Endothelial cell (in vitro differentiated cells): ENCODE measurements at regions not wholly inside any gene's neighbourhood (a gene's known extent, or its start where the extent isn't known, plus 50 kb on each side); places are given as distances from the start of the nearest gene placed in this dataset.

Source experiments
- DNase-seq: peaks from one replicate; pipeline ENCODE4 v3.0.0; 2021; ENCODE audit warnings: low spot score
- H3K27ac Mint-ChIP-seq: one replicate; pipeline ENCODE4 v1.8.0; 2021; ENCODE audit warnings: mixed read lengths, inconsistent platforms; ENCODE audit not compliant: unreplicated experiment
- H3K27me3 Mint-ChIP-seq: one replicate; pipeline ENCODE4 v1.8.0; 2021; ENCODE audit warnings: mild to moderate bottlenecking, moderate library complexity, mixed read lengths, inconsistent platforms; ENCODE audit not compliant: unreplicated experiment
- H3K36me3 Mint-ChIP-seq: one replicate; pipeline ENCODE4 v1.8.0; 2021; ENCODE audit warnings: mild to moderate bottlenecking, low read depth, mixed read lengths, inconsistent platforms; ENCODE audit not compliant: unreplicated experiment
- H3K4me1 Mint-ChIP-seq: one replicate; pipeline ENCODE4 v1.8.0; 2021; ENCODE audit warnings: mild to moderate bottlenecking, mixed read lengths, inconsistent platforms; ENCODE audit not compliant: unreplicated experiment
- H3K4me3 Mint-ChIP-seq: one replicate; pipeline ENCODE4 v1.8.0; 2021; ENCODE audit warnings: mild to moderate bottlenecking, mixed read lengths, inconsistent platforms; ENCODE audit not compliant: unreplicated experiment
- H3K9me3 Mint-ChIP-seq: one replicate; pipeline ENCODE4 v1.8.0; 2021; ENCODE audit warnings: mixed read lengths, inconsistent platforms; ENCODE audit not compliant: unreplicated experiment
- TF ChIP-seq, protein P1 (sequence below): fragments of 200-600 bp; sonication (generic); IDR thresholded peaks from one replicate; pipeline ENCODE4 v1.5.0; 2021; ENCODE audit warnings: antibody characterized with exemption; ENCODE audit not compliant: unreplicated experiment

- no peaks in the 10 kb centered on the region for H3K36me3 Mint-ChIP-seq
- H3K27ac Mint-ChIP-seq: no peak overlapping the region
- H3K4me1 Mint-ChIP-seq: peaks cover 4% of the 10 kb centered on the region
- TF ChIP-seq, protein P1, sequence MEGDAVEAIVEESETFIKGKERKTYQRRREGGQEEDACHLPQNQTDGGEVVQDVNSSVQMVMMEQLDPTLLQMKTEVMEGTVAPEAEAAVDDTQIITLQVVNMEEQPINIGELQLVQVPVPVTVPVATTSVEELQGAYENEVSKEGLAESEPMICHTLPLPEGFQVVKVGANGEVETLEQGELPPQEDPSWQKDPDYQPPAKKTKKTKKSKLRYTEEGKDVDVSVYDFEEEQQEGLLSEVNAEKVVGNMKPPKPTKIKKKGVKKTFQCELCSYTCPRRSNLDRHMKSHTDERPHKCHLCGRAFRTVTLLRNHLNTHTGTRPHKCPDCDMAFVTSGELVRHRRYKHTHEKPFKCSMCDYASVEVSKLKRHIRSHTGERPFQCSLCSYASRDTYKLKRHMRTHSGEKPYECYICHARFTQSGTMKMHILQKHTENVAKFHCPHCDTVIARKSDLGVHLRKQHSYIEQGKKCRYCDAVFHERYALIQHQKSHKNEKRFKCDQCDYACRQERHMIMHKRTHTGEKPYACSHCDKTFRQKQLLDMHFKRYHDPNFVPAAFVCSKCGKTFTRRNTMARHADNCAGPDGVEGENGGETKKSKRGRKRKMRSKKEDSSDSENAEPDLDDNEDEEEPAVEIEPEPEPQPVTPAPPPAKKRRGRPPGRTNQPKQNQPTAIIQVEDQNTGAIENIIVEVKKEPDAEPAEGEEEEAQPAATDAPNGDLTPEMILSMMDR: no peak
- no peaks in the 10 kb centered on the region for H3K9me3 Mint-ChIP-seq
- H3K27me3 Mint-ChIP-seq: no peaks in the 10 kb centered on the region
- no peak overlapping the region for H3K4me3 Mint-ChIP-seq
- DNase-seq: no peak
These were observed 94.3 kb downstream of the PRLHR start for GRCh38 chr10:118501171-118501570.

DNA sequence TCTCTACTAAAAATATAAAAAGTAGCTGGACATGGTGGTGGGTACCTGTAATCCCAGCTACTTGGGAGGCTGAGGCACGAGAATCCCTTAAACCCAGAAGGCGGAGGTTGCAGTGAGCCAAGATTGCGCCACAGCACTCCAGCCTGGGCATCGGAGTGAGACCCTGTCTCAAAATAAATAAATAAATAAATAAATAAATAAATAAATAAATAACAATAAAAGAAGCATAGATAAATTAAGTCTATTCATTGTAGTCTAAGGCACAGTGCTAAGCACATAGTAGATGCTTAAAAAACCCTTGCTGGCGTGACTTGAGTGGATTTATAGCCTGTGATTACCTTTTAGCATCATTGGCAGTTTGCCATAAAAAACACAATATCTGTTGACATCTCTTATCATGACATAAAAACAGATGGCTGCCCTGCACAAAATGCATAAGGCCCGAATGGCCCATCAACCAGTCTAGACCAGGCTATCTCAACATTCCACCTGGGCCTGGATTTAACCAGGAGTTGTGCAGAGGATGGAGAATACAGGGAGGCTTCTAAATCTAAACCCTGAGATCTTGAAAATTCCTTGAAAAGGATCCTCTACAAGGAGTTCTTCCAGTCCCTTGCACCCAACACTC is 94.9 kb downstream of the PRLHR start:
- Mint-ChIP-seq H3K9me3 (no peaks in the 10 kb centered on the region), H3K27me3 (no peaks in the 10 kb centered on the region), H3K4me1 (peaks cover 4% of the 10 kb centered on the region), H3K4me3 (no peak overlapping the region), H3K27ac (no peak overlapping the region), H3K36me3 (no peaks in the 10 kb centered on the region)
- no peak for DNase-seq
- TF ChIP-seq, protein P1: no peak

DNA sequence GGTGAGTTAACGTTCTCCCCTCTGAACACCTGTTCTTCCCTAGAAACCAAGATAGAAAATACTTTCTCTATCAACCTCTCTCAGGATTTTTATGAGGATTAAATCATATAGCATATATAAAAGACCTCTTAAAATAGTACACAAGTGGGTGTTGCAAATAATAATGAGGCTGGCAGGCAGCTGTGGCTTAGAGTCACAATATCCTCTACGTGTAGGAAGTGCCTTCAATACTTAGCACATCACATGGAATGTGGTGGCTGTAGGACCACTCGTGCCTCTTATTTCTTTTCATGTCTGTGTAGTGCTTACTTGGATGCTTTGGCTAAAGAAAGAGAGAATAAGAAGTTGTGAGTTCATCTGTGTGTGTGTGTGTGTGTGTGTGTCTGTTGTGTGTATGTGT is 96.3 kb downstream of the PRLHR start:
- DNase-seq: no peak
- no peak overlapping the region for H3K4me3 Mint-ChIP-seq
- no peaks in the 10 kb centered on the region for H3K9me3 Mint-ChIP-seq
- TF ChIP-seq, protein P1: no peak
- peaks cover 5% of the 10 kb centered on the region for H3K4me1 Mint-ChIP-seq
- no peak overlapping the region for H3K27ac Mint-ChIP-seq
- no peaks in the 10 kb centered on the region for H3K27me3 Mint-ChIP-seq
- no peaks in the 10 kb centered on the region for H3K36me3 Mint-ChIP-seq

DNA sequence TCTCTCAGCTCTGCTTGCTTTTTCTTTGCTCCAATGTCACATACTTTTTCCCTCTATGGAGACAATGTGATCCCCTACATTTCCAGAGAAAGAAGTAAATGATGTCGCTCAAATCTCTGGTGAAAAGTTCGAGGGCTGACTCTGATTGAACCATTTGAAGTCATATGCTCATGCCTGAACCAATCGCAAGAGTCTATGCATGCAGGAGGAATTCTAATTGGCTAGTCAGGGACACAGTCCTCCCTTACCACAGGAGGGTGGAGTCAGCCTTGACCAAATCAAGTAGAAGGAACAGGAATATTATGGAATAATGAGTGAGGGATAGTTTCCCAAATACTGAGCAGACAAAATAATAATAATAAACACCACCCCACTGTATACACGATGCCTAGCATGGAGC is 96.8 kb downstream of the PRLHR start:
- no peak for DNase-seq
- Mint-ChIP-seq H3K36me3 (no peaks in the 10 kb centered on the region), H3K4me3 (no peak overlapping the region), H3K4me1 (peaks cover 6% of the 10 kb centered on the region), H3K9me3 (no peaks in the 10 kb centered on the region), H3K27me3 (no peaks in the 10 kb centered on the region), H3K27ac (no peak overlapping the region)
- TF ChIP-seq, protein P1: no peak

- Mint-ChIP-seq H3K4me1 (peaks cover 6% of the 10 kb centered on the region), H3K4me3 (no peak overlapping the region), H3K9me3 (no peaks in the 10 kb centered on the region), H3K27me3 (no peaks in the 10 kb centered on the region), H3K27ac (no peak overlapping the region), H3K36me3 (no peaks in the 10 kb centered on the region)
- no peak for DNase-seq
- TF ChIP-seq, protein P1: no peak
These were observed 98.2 kb downstream of the PRLHR start for GRCh38 chr10:118497227-118497626.
